HG02678 (cell line): ENCODE measurements at regions not wholly inside any gene's neighbourhood (a gene's known extent, or its start where the extent isn't known, plus 50 kb on each side); places are given as distances from the start of the nearest gene placed in this dataset.

Experiments
- ATAC-seq: cut with Tn5 transposase; IDR thresholded peaks from one replicate; pipeline ENCODE4 v1.9.1; 2021; ENCODE audit warnings: mild to moderate bottlenecking, moderate library complexity; ENCODE audit not compliant: unreplicated experiment

- no peak for ATAC-seq
Measured at GRCh38 chr2:175476374-175476773, 294.9 kb upstream of the ATP5MC3 start.

- no peak for ATAC-seq
Measured at GRCh38 chr2:175475130-175475529, 293.6 kb upstream of the ATP5MC3 start.

- ATAC-seq: no peak
Measured at GRCh38 chr2:175468431-175469098, 287.1 kb upstream of the ATP5MC3 start.

GRCh38 chr2:175465101-175465500 lies 283.6 kb upstream of the ATP5MC3 start:
- no peak for ATAC-seq

GRCh38 chr2:175464311-175464670 lies 282.8 kb upstream of the ATP5MC3 start:
- no peak for ATAC-seq

GRCh38 chr2:175463589-175464310 lies 282.2 kb upstream of the ATP5MC3 start:
- no peak for ATAC-seq

- no peak for ATAC-seq
Measured at GRCh38 chr2:175463169-175463568, 281.7 kb upstream of the ATP5MC3 start.

GRCh38 chr2:175462246-175462645 lies 280.7 kb upstream of the ATP5MC3 start:
- no peak for ATAC-seq

- no peak for ATAC-seq
Measured at GRCh38 chr2:175461839-175462238, 280.3 kb upstream of the ATP5MC3 start.

- no peak for ATAC-seq
Measured at GRCh38 chr2:175457895-175458448, 276.5 kb upstream of the ATP5MC3 start.

- ATAC-seq: no peak
Measured at GRCh38 chr2:175454953-175455389, 273.5 kb upstream of the ATP5MC3 start.

GRCh38 chr2:175450029-175450760 lies 268.7 kb upstream of the ATP5MC3 start:
- ATAC-seq: no peak

- ATAC-seq: no peak
Measured at GRCh38 chr2:175449616-175450015, 268.1 kb upstream of the ATP5MC3 start.

GRCh38 chr2:175446201-175446600 lies 264.7 kb upstream of the ATP5MC3 start:
- no peak for ATAC-seq

GRCh38 chr2:175445281-175445680 lies 263.8 kb upstream of the ATP5MC3 start:
- no peak for ATAC-seq

- ATAC-seq: no peak
Measured at GRCh38 chr2:175442441-175442840, 260.9 kb upstream of the ATP5MC3 start.

- ATAC-seq: no peak
Measured at GRCh38 chr2:175441181-175441761, 259.8 kb upstream of the ATP5MC3 start.

GRCh38 chr2:175439416-175439815 lies 257.9 kb upstream of the ATP5MC3 start:
- no peak for ATAC-seq

- ATAC-seq: no peak
Measured at GRCh38 chr2:175437167-175437566, 255.7 kb upstream of the ATP5MC3 start.

GRCh38 chr2:175436076-175436475 lies 254.6 kb upstream of the ATP5MC3 start:
- no peak for ATAC-seq

- no peak for ATAC-seq
Measured at GRCh38 chr2:175435012-175435411, 253.5 kb upstream of the ATP5MC3 start.
